ENCODE measurements at regions not wholly inside any gene's neighbourhood (a gene's known extent, or its start where the extent isn't known, plus 50 kb on each side); places are given as distances from the start of the nearest gene placed in this dataset.

DNA sequence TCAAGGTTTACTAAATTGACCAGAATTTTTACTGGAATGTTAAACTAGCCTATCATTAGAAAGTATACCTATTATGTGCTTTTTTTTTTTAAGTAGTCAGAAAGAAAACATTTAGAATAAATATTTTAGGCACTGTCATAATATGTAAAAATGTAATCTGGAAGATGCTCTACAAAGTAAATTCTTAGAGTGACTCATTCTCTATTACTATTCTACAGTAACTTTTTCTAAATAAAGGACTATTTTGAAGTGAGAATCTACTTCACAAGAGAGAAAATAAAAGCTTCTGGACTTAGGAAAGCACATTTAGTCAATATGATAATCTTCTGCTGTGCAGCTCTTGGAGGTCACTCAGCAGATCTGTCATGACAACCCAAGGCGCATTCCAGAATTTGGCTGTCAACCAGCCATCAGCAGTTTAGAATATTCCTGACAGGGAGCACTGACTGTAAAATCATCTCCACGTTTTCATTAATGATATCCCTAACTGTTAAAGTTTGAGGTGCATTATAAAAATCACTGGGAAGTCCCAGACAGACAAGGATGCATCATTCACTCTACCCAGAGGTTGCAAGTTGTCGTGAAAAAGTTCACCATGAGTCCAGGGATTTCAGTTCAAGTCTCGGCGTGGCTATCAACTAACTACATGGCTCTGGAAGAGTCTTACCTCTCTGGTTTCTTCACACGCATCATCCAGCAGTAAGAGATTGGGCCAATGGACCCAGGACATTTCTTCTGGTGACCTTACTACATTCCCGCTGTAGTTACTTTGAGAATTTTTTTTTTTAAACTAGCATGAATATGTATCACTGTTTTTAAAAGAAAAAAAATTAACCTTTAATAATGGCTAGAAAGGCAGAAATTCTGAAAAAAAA lies 374.9 kb downstream of the GJA1 start:
- in situ Hi-C loops (cut with HindIII; ENCODE audit: low sequenced_read_pairs), result no loop called here

DNA sequence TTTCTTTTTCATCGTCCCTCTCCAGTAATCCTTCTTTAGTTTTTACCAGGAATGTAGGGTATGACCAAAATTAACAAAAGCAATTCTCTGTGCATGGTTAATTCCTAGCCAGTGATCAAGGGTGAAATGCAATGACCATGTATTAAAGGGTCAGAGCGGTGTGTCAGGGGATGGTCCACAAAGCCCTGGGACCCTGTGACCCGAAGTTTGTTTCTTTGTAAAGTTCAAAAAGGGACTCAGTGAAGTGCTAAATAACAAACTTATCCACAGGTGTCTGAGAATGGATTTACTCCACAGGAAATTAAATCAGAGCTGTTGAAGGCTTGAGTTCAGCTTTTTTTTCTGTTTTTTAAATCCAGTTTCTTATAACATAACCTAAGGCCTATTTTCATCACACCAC lies 375.7 kb downstream of the GJA1 start:
- in situ Hi-C loops (cut with HindIII; ENCODE audit: low sequenced_read_pairs), result no loop called here

DNA sequence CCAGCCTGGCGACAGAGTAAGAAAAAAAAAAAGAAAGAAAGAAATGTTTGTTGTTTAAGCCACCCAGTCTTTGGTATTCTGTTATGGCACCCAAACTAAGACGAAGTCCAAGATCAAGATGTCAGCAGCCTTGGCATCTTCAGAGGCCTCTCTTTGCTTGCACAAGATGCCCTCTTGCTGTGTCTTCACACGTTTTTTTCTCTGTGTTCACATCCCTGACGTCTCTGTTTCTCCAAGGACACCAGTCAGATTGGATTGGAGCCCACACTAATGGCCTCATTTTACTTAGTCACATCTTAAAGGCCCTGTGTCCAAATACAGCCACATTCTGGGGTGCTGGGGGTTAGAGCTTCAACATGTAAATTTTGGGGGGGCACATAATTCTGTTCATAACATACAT lies 380.9 kb downstream of the GJA1 start:
- in situ Hi-C loops (cut with HindIII; ENCODE audit: low sequenced_read_pairs), result no loop called here

DNA sequence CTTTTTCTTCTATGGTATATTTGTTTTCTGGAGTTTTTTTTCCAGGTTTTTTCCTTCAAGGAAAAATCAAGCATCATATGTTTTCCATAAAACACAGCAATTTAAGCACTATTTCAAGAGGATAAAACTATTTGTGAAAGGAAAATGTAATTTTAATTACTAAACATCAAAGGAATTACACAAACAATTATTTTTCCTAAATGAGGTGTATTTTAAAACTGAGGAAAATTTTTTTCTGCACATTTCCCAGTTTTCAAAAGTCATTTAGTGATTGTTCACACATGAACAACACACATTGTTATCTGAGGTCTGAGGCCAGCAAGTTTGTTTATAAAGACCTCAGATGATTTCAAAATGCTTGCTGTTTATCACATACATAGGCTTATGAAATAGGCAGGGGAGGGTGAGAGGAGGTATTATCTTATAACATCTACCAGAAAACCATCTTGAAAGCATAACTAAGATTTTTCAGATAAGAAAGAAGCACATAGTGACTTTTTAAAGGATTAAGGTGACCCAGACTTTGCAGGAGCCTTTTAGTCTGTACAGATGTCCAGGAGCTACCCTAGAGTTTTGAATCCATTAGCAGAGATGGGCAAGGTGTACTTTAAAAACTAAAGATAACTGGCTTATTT lies 381.6 kb downstream of the GJA1 start:
- in situ Hi-C loops (cut with HindIII; ENCODE audit: low sequenced_read_pairs), result no loop called here

DNA sequence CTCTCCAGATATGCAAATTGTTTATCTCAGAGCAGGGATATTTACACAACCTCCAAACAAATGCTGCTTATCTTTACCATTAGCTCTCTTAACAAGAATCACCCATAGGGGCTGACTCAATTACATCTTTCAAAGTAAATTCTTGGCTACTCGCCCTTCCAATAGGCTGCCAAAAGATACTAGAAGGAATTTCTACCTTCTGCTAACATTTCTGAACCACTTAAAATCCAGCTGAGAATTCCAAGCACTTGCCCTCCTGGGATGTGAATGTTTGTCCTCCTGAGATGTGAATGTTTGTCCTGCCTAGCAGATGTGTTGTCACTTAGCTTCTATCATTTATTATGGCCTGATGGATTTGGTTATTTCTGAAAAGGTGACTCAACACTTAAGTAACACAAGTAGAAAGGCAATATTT lies 388.0 kb downstream of the GJA1 start:
- in situ Hi-C loops (cut with HindIII; ENCODE audit: low sequenced_read_pairs), result no loop called here

DNA sequence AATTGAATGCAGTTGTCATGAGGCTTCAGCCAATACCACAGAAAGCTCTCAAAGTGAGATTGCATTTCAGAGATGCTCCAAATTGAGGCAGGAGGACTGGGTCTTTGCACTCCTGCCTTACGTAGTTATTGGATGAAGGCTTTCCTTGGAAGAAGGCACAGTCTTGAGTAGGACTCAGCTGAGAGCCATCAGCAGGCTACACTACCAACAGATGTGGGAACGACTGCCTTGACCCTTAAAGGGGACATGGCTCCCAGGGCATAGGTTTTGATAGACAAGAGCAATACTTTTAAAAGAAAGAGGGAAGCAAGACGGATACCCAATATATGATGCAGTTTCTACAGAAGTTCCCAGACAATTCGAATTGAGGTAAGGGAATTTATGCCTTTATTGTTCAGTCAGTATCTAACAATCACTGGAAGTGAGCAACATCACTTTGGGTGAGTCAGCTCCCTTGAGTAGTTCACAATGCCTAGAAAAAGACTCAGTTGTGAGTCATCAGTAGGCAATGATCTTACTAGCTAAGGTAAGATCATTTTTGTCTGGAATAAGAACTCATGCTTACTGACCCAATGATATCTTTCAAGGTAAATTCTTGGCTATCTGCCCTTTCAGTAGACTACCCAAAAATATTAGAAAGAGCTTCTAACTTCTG lies 390.8 kb downstream of the GJA1 start:
- in situ Hi-C loops (cut with HindIII; ENCODE audit: low sequenced_read_pairs), result no loop called here

DNA sequence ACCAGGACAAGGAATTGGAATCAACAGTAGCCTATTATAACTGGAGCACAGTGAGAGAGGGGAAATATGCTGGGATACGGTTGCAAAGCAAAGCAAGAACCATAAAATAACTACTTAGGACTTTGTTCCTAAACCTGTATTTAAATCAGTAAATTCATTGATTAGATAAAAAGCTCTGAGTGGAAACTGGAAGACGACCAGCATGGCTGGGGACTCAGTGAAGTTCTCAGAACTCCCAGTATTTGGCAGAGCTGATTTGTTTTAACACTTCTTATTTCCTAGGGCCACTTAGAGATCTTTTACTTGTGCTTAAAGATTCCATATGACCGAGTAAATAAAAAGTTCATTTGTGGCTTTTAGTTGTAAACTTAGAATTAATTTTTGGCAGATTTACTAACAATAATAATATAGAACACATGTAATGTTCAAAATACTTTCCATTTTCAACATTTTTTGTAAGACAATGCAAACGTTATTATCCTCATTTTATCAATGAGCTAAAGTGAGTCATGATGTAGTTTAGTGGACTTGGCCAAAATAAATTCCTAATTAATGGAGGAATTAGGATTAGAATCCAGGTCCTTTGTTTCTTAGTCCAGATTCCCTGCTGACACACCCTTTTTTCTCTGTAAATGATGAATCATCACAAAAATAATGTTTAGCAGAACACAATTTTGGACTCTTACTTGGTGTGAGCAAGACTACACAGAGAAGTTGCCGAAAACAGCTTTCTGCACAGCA lies 392.9 kb downstream of the GJA1 start:
- in situ Hi-C loops (cut with HindIII; ENCODE audit: low sequenced_read_pairs), result no loop called here

DNA sequence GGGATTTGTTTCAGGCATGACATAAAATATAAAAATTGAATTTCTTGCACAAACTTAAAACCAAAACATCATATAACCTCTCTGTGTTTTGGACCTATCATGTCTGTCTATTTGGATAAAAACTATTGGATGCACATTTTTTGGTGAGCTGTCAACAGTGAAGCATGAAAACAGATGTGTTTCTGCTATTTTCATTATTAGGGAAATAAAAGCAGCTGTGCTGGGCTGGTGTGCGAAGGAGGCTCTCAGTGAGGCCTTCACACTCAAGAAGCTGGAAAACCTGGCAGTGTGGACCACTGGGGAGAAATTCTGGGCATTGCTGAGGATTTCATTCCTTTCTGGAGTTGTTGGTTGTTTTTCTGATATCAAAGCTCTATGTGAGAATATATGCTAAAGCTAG lies 395.3 kb downstream of the GJA1 start:
- in situ Hi-C loops (cut with HindIII; ENCODE audit: low sequenced_read_pairs), result no loop called here

DNA sequence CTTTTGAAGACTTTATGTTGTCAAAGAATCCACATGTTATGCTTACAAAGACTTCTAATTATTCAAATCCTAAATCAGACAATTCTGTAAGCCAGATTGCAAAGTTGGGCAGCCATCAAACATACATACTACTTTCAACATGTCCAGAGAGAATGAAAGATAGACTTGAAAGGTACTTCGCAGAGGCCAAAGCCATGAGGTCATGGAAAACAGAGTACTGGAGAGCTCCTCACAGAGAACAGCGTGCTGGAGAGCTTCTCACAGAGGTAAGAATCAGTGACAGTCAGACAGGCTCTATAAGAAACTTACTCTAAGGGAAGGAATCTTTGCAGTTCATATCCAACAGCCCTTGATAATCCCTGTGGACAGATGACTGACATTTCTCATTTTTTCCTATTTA lies 400.2 kb downstream of the GJA1 start:
- in situ Hi-C loops (cut with HindIII; ENCODE audit: low sequenced_read_pairs), result no loop called here

DNA sequence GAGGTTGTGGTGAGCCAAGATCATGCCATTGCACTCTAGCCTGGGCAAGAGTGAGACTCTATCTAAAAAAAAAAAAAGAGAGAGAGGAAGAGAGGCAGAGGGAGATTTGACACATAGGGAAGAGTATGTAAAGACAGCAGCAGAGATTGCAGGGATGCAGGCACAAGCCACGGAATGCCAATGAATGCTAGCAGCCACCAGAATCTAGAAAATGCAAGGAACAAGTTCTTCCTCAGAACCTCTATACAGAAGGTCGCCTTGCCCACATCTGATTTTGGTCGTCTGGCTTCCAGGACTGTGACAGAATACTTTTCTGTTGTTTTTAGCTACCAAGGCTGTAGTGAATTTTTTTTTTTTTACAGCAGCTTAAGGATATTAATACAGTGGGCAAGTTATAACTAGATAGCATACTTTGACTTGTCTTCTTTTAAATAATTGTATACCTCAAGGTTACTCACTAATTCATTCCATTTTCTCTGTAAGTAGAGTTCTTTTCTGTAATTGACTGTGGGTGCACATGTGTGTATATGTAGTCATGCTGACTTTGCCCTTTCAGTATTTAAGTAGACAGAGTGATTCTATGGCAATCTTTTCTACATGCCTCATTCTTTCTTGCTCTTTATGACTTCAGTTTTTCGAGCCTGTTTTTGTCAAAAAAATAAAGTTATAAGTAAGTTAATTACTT lies 402.2 kb downstream of the GJA1 start:
- in situ Hi-C loops (cut with HindIII; ENCODE audit: low sequenced_read_pairs), result no loop called here

DNA sequence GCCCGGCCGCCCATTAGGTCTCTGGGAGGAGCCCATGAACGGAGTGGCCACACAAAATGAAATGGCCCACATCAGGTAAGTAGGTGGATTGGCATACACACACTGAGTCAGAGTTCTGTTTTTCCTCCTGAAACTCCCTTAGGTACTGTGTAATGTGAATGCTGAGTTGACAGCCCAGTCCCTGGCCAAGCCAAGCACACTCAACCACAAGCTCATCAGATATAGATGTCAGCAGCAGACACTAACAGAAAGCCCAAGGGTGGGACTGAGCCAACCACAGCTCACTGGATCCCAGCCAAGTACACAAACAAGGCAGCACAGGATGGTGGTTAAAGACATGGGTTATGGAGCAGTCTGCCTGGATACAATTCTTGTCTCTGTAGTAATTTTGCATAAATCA lies 403.4 kb downstream of the GJA1 start:
- in situ Hi-C loops (cut with HindIII; ENCODE audit: low sequenced_read_pairs), result no loop called here

DNA sequence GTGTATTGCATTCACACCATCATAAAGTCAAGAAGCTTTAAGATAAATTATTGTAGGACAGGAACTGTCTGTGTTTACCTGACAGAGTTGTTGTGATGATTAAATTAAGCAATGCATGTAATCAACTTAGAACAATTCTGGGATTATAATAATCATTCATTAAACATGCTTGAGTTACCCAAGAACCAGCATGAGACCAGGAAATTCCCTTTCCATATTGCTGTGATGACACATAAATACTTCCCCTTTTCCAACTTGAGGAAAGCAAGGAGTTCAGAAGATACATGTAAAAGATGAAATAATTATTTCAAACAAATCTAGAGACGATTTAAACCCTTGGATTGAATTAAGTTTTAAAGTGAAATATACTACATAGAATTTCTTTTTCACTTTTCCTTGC lies 404.4 kb downstream of the GJA1 start:
- in situ Hi-C loops (cut with HindIII; ENCODE audit: low sequenced_read_pairs), result no loop called here

DNA sequence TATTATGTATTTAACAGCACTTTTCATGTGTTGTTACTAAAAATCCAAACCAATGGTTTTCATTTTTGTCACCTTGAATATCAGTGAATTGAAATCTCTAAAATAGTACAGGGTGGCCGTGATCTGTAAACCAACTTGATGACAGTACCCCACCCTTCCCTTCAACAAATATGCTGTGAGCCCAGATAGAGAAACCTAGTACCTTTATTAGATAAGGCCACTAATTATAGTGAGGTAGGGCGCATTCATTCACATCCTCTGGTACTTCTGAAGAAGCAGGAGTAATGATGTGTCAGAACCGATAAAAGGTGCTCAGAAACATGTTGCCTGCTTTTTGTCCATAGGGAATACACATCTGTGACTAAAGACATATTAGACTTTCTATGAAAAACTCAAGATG lies 409.5 kb downstream of the GJA1 start:
- in situ Hi-C loops (cut with HindIII; ENCODE audit: low sequenced_read_pairs), result no loop called here

DNA sequence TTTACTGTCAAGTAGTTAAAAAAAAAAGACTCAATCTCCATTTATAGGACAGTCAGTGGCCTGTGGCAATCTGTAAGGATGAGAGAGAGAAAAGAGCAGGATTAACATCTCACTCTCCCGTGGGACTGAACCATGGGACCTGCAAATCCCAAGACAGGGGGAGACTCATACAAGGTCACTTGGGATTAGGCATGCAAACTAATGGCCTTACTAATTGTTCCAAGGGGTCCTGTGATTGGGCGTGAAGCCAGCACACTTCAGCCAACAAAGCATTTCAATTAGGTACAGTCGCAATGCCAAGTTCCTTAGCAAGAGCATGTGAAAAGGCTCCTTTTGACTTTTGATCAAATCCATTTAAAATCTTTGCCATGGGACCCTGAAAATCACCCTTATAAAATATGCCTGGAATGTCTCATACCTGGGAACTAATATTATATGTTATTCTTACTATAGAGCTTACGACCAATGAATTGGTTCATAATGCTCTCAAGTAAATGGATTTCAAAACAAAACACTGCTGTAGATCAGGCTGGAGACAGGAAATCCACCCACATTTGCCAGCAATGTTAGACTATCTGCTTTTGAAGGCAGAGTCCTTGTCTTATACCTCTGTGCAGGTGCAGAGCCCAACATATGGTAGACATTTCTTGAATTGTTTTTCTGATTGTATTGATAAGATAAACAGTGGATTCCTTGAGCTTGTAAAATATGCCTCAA lies 412.5 kb downstream of the GJA1 start:
- in situ Hi-C loops (cut with HindIII; ENCODE audit: low sequenced_read_pairs), result no loop called here

DNA sequence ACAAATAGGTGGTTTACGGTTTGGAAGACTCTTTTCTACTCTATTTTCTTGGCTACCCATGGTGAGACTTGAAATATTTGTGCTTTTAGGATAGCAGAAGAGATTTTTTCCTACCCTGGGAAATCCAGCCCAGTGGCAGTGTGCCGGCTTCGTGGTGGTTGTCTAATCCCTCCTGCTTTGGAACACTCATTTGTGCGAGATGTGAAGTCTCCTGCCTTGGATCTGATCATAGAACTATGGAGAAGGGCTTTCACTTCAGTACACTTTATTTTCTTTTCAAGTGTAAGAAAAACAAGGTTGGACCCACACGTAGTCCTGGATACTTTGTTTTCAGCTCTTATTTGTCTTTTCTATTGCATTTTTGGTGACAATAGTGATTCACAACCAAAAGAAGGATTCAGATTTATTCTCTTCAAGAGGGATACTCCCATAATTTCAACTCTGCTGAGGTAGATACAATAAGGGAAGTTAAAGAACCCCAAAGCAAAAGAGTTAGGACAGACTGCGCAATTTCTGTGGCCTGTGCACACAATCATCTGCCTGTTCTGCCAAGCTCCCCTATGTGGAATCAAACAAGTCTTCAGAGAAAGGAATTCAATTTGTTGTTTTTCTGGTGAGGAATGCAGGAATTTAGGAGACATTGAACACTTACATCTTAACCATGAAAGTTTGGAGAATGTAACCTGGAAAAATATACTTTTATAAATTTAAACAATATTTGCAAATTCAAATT lies 413.2 kb downstream of the GJA1 start:
- in situ Hi-C loops (cut with HindIII; ENCODE audit: low sequenced_read_pairs), result no loop called here

DNA sequence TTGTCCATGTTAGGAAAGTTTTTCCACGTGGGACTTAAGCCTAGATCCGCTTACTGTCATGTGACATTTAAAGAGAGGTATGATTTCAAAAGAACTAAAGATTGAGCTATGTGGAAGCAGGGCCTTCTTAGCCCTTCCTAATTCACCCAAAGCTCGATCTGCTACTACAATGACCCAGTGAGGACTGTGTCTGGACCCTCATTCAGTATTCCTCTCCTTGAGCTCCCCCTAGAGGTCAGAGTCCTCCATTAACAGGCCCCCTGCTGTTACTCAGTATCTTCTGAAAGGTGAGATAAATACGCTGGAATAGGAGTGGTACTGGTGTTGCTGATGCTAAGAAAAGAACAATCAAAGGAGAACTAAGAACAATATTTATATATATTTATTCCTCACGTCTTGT lies 414.0 kb downstream of the GJA1 start:
- in situ Hi-C loops (cut with HindIII; ENCODE audit: low sequenced_read_pairs), result no loop called here

DNA sequence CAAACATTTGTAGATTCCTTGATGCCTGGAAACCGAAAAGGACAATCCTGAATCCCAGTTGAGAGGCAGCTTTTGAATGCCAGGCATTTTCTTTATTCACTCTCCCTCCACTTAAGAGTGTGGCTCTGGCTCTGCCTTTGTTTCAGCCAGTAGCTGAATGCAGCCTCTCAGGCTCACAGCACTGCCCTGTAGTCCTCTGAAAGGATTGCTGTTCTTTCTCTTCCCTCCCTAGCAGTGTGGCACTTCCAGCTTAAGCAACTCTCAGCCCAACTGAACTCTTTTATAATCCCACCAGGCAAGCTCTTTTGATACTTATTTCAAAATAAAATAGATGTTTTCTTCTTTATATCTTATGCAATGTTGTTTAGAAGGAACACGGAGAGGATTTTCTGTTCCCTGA lies 415.6 kb downstream of the GJA1 start:
- in situ Hi-C loops (cut with HindIII; ENCODE audit: low sequenced_read_pairs), result no loop called here

DNA sequence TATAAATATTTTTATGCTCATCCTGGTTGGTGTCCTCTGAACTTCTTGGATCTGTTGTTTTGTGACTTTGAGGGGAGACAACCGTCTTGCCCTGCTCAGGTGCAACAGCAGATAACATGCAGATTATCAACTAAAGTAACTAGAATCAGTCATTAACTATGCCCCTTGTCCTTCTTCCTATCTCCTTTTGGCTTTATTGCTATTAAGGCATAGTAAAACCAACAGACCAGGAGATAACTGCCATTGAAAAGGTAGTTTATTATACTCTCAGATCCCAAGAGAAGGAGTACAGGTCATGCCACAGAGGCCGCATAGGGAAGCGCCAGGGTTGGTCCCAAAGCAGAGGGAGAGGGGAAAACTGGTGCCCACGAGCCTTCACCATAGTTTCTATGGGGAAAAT lies 418.2 kb downstream of the GJA1 start:
- in situ Hi-C loops (cut with HindIII; ENCODE audit: low sequenced_read_pairs), result no loop called here

DNA sequence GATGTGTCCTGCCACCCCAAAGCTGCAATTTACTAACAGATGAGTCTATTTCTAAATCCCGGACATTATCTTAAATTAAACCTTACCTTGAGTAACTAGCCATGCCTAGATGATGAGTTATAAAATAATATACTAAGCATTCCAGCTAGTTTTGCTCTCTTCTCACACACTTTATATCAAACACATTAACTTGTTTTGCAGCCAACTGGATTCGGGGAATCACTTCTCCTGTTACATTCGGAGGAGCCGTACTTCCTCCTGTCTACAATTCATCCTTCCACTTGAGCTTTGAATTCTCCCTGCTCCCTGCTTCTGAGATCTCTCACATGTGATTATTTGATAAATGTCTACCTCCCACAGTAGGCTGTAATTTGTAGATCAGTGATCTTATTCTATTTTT lies 420.1 kb downstream of the GJA1 start:
- in situ Hi-C loops (cut with HindIII; ENCODE audit: low sequenced_read_pairs), result no loop called here

DNA sequence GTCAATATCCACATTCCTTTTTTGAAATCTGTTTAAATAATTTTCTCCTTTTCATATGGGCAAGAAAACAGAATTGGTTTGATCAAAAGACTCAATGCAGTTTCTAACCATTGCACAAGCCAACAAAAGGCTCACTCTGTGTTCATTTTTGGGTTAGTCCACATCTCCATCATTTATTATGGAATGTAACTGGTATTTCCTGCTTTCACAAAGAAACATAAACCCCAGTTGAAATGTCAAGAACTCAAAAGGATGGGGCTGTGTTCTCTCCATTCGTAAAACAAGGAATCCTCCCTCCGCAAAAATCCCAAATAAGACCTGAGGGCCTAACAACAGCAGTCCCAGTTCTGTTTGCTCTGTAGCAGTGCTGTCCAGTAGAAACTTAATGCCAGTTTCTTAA lies 420.9 kb downstream of the GJA1 start:
- in situ Hi-C loops (cut with HindIII; ENCODE audit: low sequenced_read_pairs), result no loop called here

Data from DLD1 (cell line).